Sciatic nerve (tissue), 2 donors: ENCODE measurements at regions not wholly inside any gene's neighbourhood (a gene's known extent, or its start where the extent isn't known, plus 50 kb on each side); places are given as distances from the start of the nearest gene placed in this dataset.
"Not testable (repeated sequence)": the region's sequence is repeated elsewhere in the genome, so short reads cannot be mapped to it uniquely, and the experiment has no call there.

Experiments
- ATAC-seq: fragments of 200-7000 bp; cut with Tn5 transposase; one replicate; pipeline ENCODE4 v1.9.1; 2020; ENCODE audit warnings: mild to moderate bottlenecking, moderate library complexity
- DNase-seq: peaks from one replicate; pipeline ENCODE4 v3.0.0-alpha.2; 2020; ENCODE audit warnings: low spot score
- intact Hi-C: fragments of 100-400 bp; cut with DNase I; formaldehyde crosslinking; loops from one replicate; pipeline ENCODE4 v1.14.2; 2022
- donor health status: DM: no; HTN: no; CAD: no.
- donor health status: DM: no; HTN: no; CAD: no.

GRCh38 chr4:91973479-91974153 lies 330.1 kb upstream of the GRID2 start:
- no peak for DNase-seq
- intact Hi-C loops, result no loop called here
- no peak for ATAC-seq

GRCh38 chr4:91984466-91984865 lies 319.3 kb upstream of the GRID2 start:
- intact Hi-C loops, result no loop called here
- DNase-seq, result no peak
- no peak for ATAC-seq

GRCh38 chr4:91989914-91990313 lies 313.9 kb upstream of the GRID2 start:
- no peak for ATAC-seq
- intact Hi-C loops, result no loop called here
- DNase-seq, result no peak

- intact Hi-C loops, result no loop called here
- DNase-seq (no peak), ATAC-seq (no peak)
Measured at GRCh38 chr4:91990726-91991125, 313.0 kb upstream of the GRID2 start.

GRCh38 chr4:91997045-91997444 lies 306.7 kb upstream of the GRID2 start:
- DNase-seq (no peak), ATAC-seq (no peak)
- intact Hi-C loops, result no loop called here

GRCh38 chr4:92012899-92013867 lies 290.6 kb upstream of the GRID2 start:
- intact Hi-C loops, result no loop called here
- no peak for ATAC-seq

GRCh38 chr4:92014067-92014466 lies 289.7 kb upstream of the GRID2 start:
- intact Hi-C loops, result no loop called here
- no peak for DNase-seq
- ATAC-seq, result no peak

More at GRCh38 chr4:92012899-92013867, 290.6 kb upstream of the GRID2 start:
- DNase-seq, result no peak

- intact Hi-C loops, result no loop called here
- no peak for ATAC-seq
- DNase-seq, result no peak
Measured at GRCh38 chr4:92021203-92021602, 282.6 kb upstream of the GRID2 start.

- intact Hi-C loops, result no loop called here
- DNase-seq (no peak), ATAC-seq (no peak)
Measured at GRCh38 chr4:92021788-92022187, 282.0 kb upstream of the GRID2 start.

GRCh38 chr4:92028830-92029229 lies 274.9 kb upstream of the GRID2 start:
- intact Hi-C loops, ATAC-seq, DNase-seq: not testable (repeated sequence)

GRCh38 chr4:92031825-92032224 lies 271.9 kb upstream of the GRID2 start:
- intact Hi-C loops, result no loop called here
- DNase-seq (no peak), ATAC-seq (no peak)

- no peak for ATAC-seq
- no peak for DNase-seq
- intact Hi-C loops, result no loop called here
Measured at GRCh38 chr4:92035666-92036065, 268.1 kb upstream of the GRID2 start.

- DNase-seq (no peak), ATAC-seq (no peak)
- intact Hi-C loops, result no loop called here
Measured at GRCh38 chr4:92045718-92046117, 258.0 kb upstream of the GRID2 start.

- DNase-seq, result no peak
- intact Hi-C loops, result no loop called here
- ATAC-seq, result no peak
Measured at GRCh38 chr4:92047209-92047875, 256.4 kb upstream of the GRID2 start.

GRCh38 chr4:92050875-92051274 lies 252.9 kb upstream of the GRID2 start:
- intact Hi-C loops, result no loop called here
- ATAC-seq, result no peak

GRCh38 chr4:92059615-92060014 lies 244.2 kb upstream of the GRID2 start:
- ATAC-seq (no peak), DNase-seq (no peak)
- intact Hi-C loops, result no loop called here

More at GRCh38 chr4:92050875-92051274, 252.9 kb upstream of the GRID2 start:
- DNase-seq, result no peak

GRCh38 chr4:92060333-92060732 lies 243.4 kb upstream of the GRID2 start:
- ATAC-seq, result no peak
- DNase-seq, result no peak
- intact Hi-C loops, result no loop called here

- no peak for ATAC-seq
- no peak for DNase-seq
- intact Hi-C loops, result no loop called here
Measured at GRCh38 chr4:92064574-92064973, 239.2 kb upstream of the GRID2 start.

GRCh38 chr4:92066485-92066884 lies 237.3 kb upstream of the GRID2 start:
- ATAC-seq (no peak), DNase-seq (no peak)
- intact Hi-C loops, result no loop called here

- ATAC-seq (no peak), DNase-seq (no peak)
- intact Hi-C loops, result no loop called here
Measured at GRCh38 chr4:92071587-92071986, 232.2 kb upstream of the GRID2 start.
